PFSK-1 (cell line): ENCODE measurements at regions not wholly inside any gene's neighbourhood (a gene's known extent, or its start where the extent isn't known, plus 50 kb on each side); places are given as distances from the start of the nearest gene placed in this dataset.

Source experiments
- POLR2AphosphoS5 ChIP-seq: IDR thresholded peaks from 2 replicates; pipeline ENCODE4 v1.6.1; 2012; ENCODE audit warnings: low read depth, mild to moderate bottlenecking, control low read depth, low read length, moderate library complexity
- SIN3A ChIP-seq: IDR thresholded peaks from 2 replicates; pipeline ENCODE4 v1.6.1; 2012; ENCODE audit warnings: mild to moderate bottlenecking, low read length, moderate library complexity, borderline replicate concordance; ENCODE audit not compliant: insufficient read depth
- TAF1 ChIP-seq: IDR thresholded peaks from 2 replicates; pipeline ENCODE4 v1.6.1; 2012; ENCODE audit warnings: low read length, control low read depth, borderline replicate concordance; ENCODE audit not compliant: insufficient read depth
- TF ChIP-seq, protein P1 (sequence below), 2 experiments: IDR thresholded peaks; 2 replicates each; pipeline versions ENCODE4 v1.6.1 to v1.8.0; 2011 to 2012; ENCODE audit warnings: low read depth in 2 of 2, low read length in 2 of 2, control low read depth in 1 of 2, inconsistent platforms in 1 of 2, mild to moderate bottlenecking in 1 of 2, moderate library complexity in 1 of 2; ENCODE audit not compliant: insufficient read depth in 1 of 2

DNA sequence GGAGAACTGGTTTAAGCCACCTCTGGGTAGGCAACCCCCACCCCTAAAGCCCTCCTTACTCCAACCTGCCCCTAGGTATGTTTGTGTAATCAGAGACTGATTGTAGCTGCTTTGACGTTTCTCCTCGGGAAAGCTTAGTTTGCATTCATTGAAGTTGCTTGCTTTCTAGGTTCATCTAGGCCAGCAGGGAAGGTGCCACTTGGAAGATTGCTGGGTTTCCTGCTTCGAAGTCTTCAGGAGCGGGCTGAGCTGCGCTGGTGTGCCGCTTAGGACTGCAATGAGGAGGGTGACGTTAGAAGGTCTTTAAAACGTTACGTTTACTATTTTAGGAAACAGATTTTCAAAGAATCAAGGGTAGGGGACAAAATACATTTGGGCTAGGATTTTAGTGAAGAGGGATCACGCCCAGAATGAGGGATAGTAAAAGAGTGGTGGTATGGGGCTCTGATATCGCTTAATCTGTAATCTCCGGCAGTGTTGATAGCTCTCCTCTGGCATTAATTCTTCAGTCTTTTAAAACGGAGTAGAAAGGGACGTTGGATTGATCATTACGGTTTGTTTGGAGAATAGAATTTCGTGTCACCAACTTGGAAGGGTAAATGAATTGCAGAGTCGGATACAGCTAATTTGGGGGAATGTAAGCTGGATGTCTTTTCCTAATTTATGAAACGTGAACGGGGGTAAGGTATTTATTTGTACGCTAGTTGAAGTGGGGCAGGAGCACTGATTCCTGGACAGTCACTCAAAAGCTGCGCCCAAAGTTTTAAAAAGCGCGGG lies 92.6 kb upstream of the PRDM1 start:
- TF ChIP-seq, protein P1, sequence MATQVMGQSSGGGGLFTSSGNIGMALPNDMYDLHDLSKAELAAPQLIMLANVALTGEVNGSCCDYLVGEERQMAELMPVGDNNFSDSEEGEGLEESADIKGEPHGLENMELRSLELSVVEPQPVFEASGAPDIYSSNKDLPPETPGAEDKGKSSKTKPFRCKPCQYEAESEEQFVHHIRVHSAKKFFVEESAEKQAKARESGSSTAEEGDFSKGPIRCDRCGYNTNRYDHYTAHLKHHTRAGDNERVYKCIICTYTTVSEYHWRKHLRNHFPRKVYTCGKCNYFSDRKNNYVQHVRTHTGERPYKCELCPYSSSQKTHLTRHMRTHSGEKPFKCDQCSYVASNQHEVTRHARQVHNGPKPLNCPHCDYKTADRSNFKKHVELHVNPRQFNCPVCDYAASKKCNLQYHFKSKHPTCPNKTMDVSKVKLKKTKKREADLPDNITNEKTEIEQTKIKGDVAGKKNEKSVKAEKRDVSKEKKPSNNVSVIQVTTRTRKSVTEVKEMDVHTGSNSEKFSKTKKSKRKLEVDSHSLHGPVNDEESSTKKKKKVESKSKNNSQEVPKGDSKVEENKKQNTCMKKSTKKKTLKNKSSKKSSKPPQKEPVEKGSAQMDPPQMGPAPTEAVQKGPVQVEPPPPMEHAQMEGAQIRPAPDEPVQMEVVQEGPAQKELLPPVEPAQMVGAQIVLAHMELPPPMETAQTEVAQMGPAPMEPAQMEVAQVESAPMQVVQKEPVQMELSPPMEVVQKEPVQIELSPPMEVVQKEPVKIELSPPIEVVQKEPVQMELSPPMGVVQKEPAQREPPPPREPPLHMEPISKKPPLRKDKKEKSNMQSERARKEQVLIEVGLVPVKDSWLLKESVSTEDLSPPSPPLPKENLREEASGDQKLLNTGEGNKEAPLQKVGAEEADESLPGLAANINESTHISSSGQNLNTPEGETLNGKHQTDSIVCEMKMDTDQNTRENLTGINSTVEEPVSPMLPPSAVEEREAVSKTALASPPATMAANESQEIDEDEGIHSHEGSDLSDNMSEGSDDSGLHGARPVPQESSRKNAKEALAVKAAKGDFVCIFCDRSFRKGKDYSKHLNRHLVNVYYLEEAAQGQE (IDR thresholded peaks at IDR 0.05; ENCODE audit: insufficient read depth in 1 of 2, low read depth in 2 of 2, low read length in 2 of 2) = no peak
- TF ChIP-seq POLR2AphosphoS5 (no peak), SIN3A (no peak), TAF1 (no peak)
